ENCODE measurements at regions not wholly inside any gene's neighbourhood (a gene's known extent, or its start where the extent isn't known, plus 50 kb on each side); places are given as distances from the start of the nearest gene placed in this dataset.

- no peak for DNase-seq (ENCODE audit: low read depth in 6 of 9, low spot score in 9 of 9)
- 87% methylated on average over 4 of the region's 4 CpGs for WGBS
- Histone ChIP-seq H3K4me1 (ENCODE audit: control insufficient read depth in 2 of 2, insufficient read depth in 2 of 2, low read length in 2 of 2) (no peaks in the 10 kb centered on the region), H3K27me3 (ENCODE audit: control insufficient read depth in 2 of 2, insufficient read depth in 1 of 2, low read length in 1 of 2) (no peaks in the 10 kb centered on the region), H3K4me3 (ENCODE audit: low read length in 2 of 2) (no peak overlapping the region), H3K27ac (ENCODE audit: low read depth in 1 of 2, low read length in 1 of 2) (no peak overlapping the region), H3K9me3 (ENCODE audit: control insufficient read depth in 2 of 2, insufficient read depth in 1 of 2, low read length in 1 of 2) (no peaks in the 10 kb centered on the region), H3K36me3 (ENCODE audit: control insufficient read depth in 2 of 2, insufficient read depth in 2 of 2, low read length in 1 of 2) (no peaks in the 10 kb centered on the region)
These were observed 56.3 kb upstream of the C1orf87 start for GRCh38 chr1:60129911-60130310.

- Histone ChIP-seq H3K9me3 (ENCODE audit: control insufficient read depth in 2 of 2, insufficient read depth in 1 of 2, low read length in 1 of 2) (no peaks in the 10 kb centered on the region), H3K4me1 (ENCODE audit: control insufficient read depth in 2 of 2, insufficient read depth in 2 of 2, low read length in 2 of 2) (no peaks in the 10 kb centered on the region), H3K27me3 (ENCODE audit: control insufficient read depth in 2 of 2, insufficient read depth in 1 of 2, low read length in 1 of 2) (no peaks in the 10 kb centered on the region), H3K27ac (ENCODE audit: low read depth in 1 of 2, low read length in 1 of 2) (no peak overlapping the region), H3K36me3 (ENCODE audit: control insufficient read depth in 2 of 2, insufficient read depth in 2 of 2, low read length in 1 of 2) (no peaks in the 10 kb centered on the region), H3K4me3 (ENCODE audit: low read length in 2 of 2) (no peak overlapping the region)
- no peak for DNase-seq (ENCODE audit: low read depth in 6 of 9, low spot score in 9 of 9)
- WGBS: 90% methylated on average over 3 of the region's 3 CpGs
These were observed 53.2 kb upstream of the C1orf87 start for GRCh38 chr1:60126723-60127122.

Data from thymus (tissue), 11 donors.